ENCODE measurements at regions not wholly inside any gene's neighbourhood (a gene's known extent, or its start where the extent isn't known, plus 50 kb on each side); places are given as distances from the start of the nearest gene placed in this dataset.
"Not testable (repeated sequence)": the region's sequence is repeated elsewhere in the genome, so short reads cannot be mapped to it uniquely, and the experiment has no call there.

DNA sequence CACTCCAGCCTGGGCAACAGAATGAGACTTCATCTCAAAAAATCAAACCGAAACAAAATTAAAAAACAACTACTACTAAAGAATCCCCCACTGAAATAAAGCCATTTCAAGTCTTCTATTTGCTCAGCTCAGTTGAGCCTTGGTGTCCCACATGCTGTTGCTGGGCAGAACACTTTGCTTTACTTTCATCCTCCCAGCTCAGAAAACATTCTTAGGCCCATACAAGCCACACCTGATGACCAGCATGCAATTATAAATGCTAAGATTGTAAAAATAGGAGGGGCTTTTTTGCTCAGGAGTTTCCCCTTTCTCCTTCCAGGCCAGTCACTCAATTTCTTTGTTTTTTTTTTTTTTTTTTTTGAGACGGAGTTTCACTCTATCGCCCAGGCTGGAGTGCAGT lies 94.6 kb upstream of the PRSS12 start:
- not testable (repeated sequence) for H3K4me1 ChIP-seq (ENCODE audit: control insufficient read depth, insufficient read depth, low read length); H3K27me3 ChIP-seq (ENCODE audit: control insufficient read depth in 1 of 2, insufficient read depth in 2 of 2, low read length in 2 of 2)

GRCh38 chr4:118454857-118455256 lies 102.1 kb upstream of the PRSS12 start:
- H3K36me3 ChIP-seq (ENCODE audit: control insufficient read depth in 2 of 2, insufficient read depth in 2 of 2, low read length in 2 of 2); H3K27ac ChIP-seq (ENCODE audit: low read length); H3K9ac ChIP-seq (ENCODE audit: low read length in 2 of 2): not testable (repeated sequence)

More for the DNA sequence above, 94.6 kb upstream of the PRSS12 start:
- not testable (repeated sequence) for H3K36me3 ChIP-seq (ENCODE audit: control insufficient read depth in 2 of 2, insufficient read depth in 2 of 2, low read length in 2 of 2); H3K9ac ChIP-seq (ENCODE audit: low read length in 2 of 2); H3K9me3 ChIP-seq (ENCODE audit: control insufficient read depth in 2 of 2, low read length in 2 of 2); H3K27ac ChIP-seq (ENCODE audit: low read length); H3K4me3 ChIP-seq (ENCODE audit: low read length in 2 of 2)

GRCh38 chr4:118461435-118461834 lies 108.6 kb upstream of the PRSS12 start:
- H3K9me3 ChIP-seq (ENCODE audit: control insufficient read depth in 2 of 2, low read length in 2 of 2); H3K27me3 ChIP-seq (ENCODE audit: control insufficient read depth in 1 of 2, insufficient read depth in 2 of 2, low read length in 2 of 2); H3K4me1 ChIP-seq (ENCODE audit: control insufficient read depth, insufficient read depth, low read length); H3K4me3 ChIP-seq (ENCODE audit: low read length in 2 of 2); H3K27ac ChIP-seq (ENCODE audit: low read length); H3K36me3 ChIP-seq (ENCODE audit: control insufficient read depth in 2 of 2, insufficient read depth in 2 of 2, low read length in 2 of 2); H3K9ac ChIP-seq (ENCODE audit: low read length in 2 of 2): not testable (repeated sequence)

More at GRCh38 chr4:118454857-118455256, 102.1 kb upstream of the PRSS12 start:
- H3K4me1 ChIP-seq (ENCODE audit: control insufficient read depth, insufficient read depth, low read length); H3K27me3 ChIP-seq (ENCODE audit: control insufficient read depth in 1 of 2, insufficient read depth in 2 of 2, low read length in 2 of 2); H3K4me3 ChIP-seq (ENCODE audit: low read length in 2 of 2); H3K9me3 ChIP-seq (ENCODE audit: control insufficient read depth in 2 of 2, low read length in 2 of 2): not testable (repeated sequence)

- not testable (repeated sequence) for H3K9me3 ChIP-seq (ENCODE audit: control insufficient read depth in 2 of 2, low read length in 2 of 2); H3K27me3 ChIP-seq (ENCODE audit: control insufficient read depth in 1 of 2, insufficient read depth in 2 of 2, low read length in 2 of 2); H3K27ac ChIP-seq (ENCODE audit: low read length); H3K4me1 ChIP-seq (ENCODE audit: control insufficient read depth, insufficient read depth, low read length); H3K9ac ChIP-seq (ENCODE audit: low read length in 2 of 2); H3K36me3 ChIP-seq (ENCODE audit: control insufficient read depth in 2 of 2, insufficient read depth in 2 of 2, low read length in 2 of 2); H3K4me3 ChIP-seq (ENCODE audit: low read length in 2 of 2)
Observed at GRCh38 chr4:118465831-118466230, 113.0 kb upstream of the PRSS12 start.

DNA sequence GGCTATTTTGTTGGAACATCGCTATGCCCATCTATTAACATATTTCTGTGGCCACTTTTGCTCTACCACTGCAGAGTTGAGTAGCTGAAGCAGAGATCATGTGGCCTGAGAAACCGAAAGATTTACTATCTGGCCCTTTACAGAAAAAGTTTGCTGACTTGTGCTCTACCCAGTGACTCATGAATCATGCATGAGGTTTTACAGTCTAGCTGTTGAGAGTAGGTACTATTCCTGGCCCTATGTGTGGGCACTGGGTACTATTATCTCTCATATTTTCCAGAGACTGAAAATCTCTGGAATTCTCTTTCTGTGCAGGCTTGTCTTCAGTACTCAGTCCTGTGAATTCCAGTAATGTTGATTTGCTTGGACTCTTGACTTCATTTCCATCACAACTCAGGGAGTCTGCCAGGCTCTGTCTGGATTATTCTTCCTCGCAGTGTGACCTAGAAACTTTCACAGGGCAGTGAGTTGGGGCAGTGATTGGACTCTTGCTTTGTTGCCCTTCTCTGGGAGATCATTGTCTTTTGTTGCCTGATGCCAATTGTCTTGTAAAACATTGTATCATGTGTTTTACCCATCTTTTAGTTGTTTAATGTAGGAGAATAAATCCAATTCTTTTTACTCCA lies 121.3 kb upstream of the PRSS12 start:
- H3K36me3 ChIP-seq (ENCODE audit: control insufficient read depth in 2 of 2, insufficient read depth in 2 of 2, low read length in 2 of 2); H3K27me3 ChIP-seq (ENCODE audit: control insufficient read depth in 1 of 2, insufficient read depth in 2 of 2, low read length in 2 of 2); H3K27ac ChIP-seq (ENCODE audit: low read length); H3K4me3 ChIP-seq (ENCODE audit: low read length in 2 of 2); H3K4me1 ChIP-seq (ENCODE audit: control insufficient read depth, insufficient read depth, low read length); H3K9me3 ChIP-seq (ENCODE audit: control insufficient read depth in 2 of 2, low read length in 2 of 2); H3K9ac ChIP-seq (ENCODE audit: low read length in 2 of 2): not testable (repeated sequence)

GRCh38 chr4:118474771-118475170 lies 122.0 kb upstream of the PRSS12 start:
- H3K9me3 ChIP-seq (ENCODE audit: control insufficient read depth in 2 of 2, low read length in 2 of 2); H3K36me3 ChIP-seq (ENCODE audit: control insufficient read depth in 2 of 2, insufficient read depth in 2 of 2, low read length in 2 of 2); H3K9ac ChIP-seq (ENCODE audit: low read length in 2 of 2); H3K4me3 ChIP-seq (ENCODE audit: low read length in 2 of 2); H3K4me1 ChIP-seq (ENCODE audit: control insufficient read depth, insufficient read depth, low read length); H3K27me3 ChIP-seq (ENCODE audit: control insufficient read depth in 1 of 2, insufficient read depth in 2 of 2, low read length in 2 of 2); H3K27ac ChIP-seq (ENCODE audit: low read length): not testable (repeated sequence)

DNA sequence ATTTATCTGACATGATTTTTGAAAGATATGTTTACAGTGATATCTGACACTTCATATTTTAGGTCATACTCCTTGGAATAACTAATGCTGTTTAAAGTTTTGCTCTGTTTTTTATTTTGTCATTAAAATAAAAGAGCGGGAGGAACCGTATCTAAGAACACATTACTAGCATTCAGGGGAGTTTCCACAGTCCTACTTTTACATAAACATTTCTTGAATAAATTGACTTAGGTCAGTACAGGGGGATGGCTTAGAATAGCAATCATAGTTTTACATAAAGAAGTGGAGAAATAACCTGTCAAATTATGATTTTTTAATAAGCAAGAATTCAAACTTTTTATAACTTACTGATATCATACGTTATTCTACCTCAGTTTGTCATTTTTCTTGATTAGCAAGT lies 123.1 kb upstream of the PRSS12 start:
- H3K9me3 ChIP-seq (ENCODE audit: control insufficient read depth in 2 of 2, low read length in 2 of 2); H3K4me1 ChIP-seq (ENCODE audit: control insufficient read depth, insufficient read depth, low read length); H3K4me3 ChIP-seq (ENCODE audit: low read length in 2 of 2); H3K36me3 ChIP-seq (ENCODE audit: control insufficient read depth in 2 of 2, insufficient read depth in 2 of 2, low read length in 2 of 2); H3K27ac ChIP-seq (ENCODE audit: low read length); H3K27me3 ChIP-seq (ENCODE audit: control insufficient read depth in 1 of 2, insufficient read depth in 2 of 2, low read length in 2 of 2); H3K9ac ChIP-seq (ENCODE audit: low read length in 2 of 2): not testable (repeated sequence)

DNA sequence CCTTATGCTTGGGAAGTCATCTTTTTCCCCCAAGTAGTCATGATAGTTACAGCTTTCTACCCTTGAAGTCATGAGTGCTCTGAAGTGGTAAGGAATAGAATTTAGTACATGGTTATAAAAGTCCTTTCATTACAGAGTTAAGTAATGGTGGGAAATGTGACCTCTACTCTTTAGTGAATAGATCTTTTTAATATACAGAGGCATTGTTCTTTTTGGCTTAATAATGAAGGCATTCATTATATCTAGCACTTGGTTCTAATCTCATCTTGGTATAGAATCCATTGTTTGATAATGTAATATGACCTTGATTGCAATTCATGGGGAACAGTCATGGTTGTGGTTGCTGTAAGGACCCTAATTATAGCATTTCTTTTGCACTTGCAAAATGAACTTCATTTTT lies 125.0 kb upstream of the PRSS12 start:
- not testable (repeated sequence) for H3K36me3 ChIP-seq (ENCODE audit: control insufficient read depth in 2 of 2, insufficient read depth in 2 of 2, low read length in 2 of 2); H3K27me3 ChIP-seq (ENCODE audit: control insufficient read depth in 1 of 2, insufficient read depth in 2 of 2, low read length in 2 of 2); H3K9ac ChIP-seq (ENCODE audit: low read length in 2 of 2); H3K9me3 ChIP-seq (ENCODE audit: control insufficient read depth in 2 of 2, low read length in 2 of 2); H3K4me3 ChIP-seq (ENCODE audit: low read length in 2 of 2); H3K4me1 ChIP-seq (ENCODE audit: control insufficient read depth, insufficient read depth, low read length); H3K27ac ChIP-seq (ENCODE audit: low read length)

- H3K27me3 ChIP-seq (ENCODE audit: control insufficient read depth in 1 of 2, insufficient read depth in 2 of 2, low read length in 2 of 2); H3K4me1 ChIP-seq (ENCODE audit: control insufficient read depth, insufficient read depth, low read length); H3K9ac ChIP-seq (ENCODE audit: low read length in 2 of 2); H3K9me3 ChIP-seq (ENCODE audit: control insufficient read depth in 2 of 2, low read length in 2 of 2); H3K36me3 ChIP-seq (ENCODE audit: control insufficient read depth in 2 of 2, insufficient read depth in 2 of 2, low read length in 2 of 2); H3K4me3 ChIP-seq (ENCODE audit: low read length in 2 of 2); H3K27ac ChIP-seq (ENCODE audit: low read length): not testable (repeated sequence)
Observed at GRCh38 chr4:118485801-118486314, 133.1 kb upstream of the PRSS12 start.

GRCh38 chr4:118492963-118493362 lies 140.2 kb upstream of the PRSS12 start:
- H3K36me3 ChIP-seq (ENCODE audit: control insufficient read depth in 2 of 2, insufficient read depth in 2 of 2, low read length in 2 of 2); H3K27ac ChIP-seq (ENCODE audit: low read length); H3K9me3 ChIP-seq (ENCODE audit: control insufficient read depth in 2 of 2, low read length in 2 of 2); H3K4me3 ChIP-seq (ENCODE audit: low read length in 2 of 2); H3K4me1 ChIP-seq (ENCODE audit: control insufficient read depth, insufficient read depth, low read length); H3K27me3 ChIP-seq (ENCODE audit: control insufficient read depth in 1 of 2, insufficient read depth in 2 of 2, low read length in 2 of 2); H3K9ac ChIP-seq (ENCODE audit: low read length in 2 of 2): not testable (repeated sequence)

- H3K9ac ChIP-seq (ENCODE audit: low read length in 2 of 2); H3K27me3 ChIP-seq (ENCODE audit: control insufficient read depth in 1 of 2, insufficient read depth in 2 of 2, low read length in 2 of 2); H3K36me3 ChIP-seq (ENCODE audit: control insufficient read depth in 2 of 2, insufficient read depth in 2 of 2, low read length in 2 of 2); H3K4me1 ChIP-seq (ENCODE audit: control insufficient read depth, insufficient read depth, low read length); H3K27ac ChIP-seq (ENCODE audit: low read length); H3K4me3 ChIP-seq (ENCODE audit: low read length in 2 of 2); H3K9me3 ChIP-seq (ENCODE audit: control insufficient read depth in 2 of 2, low read length in 2 of 2): not testable (repeated sequence)
Observed at GRCh38 chr4:118494437-118494836, 141.6 kb upstream of the PRSS12 start.
